Stimulated activated CD4-positive, alpha-beta T cell treated with anti-CD3 and anti-CD28 coated beads, Interleukin-12 subunit alpha, Interleukin-12 subunit beta, amount 100 ng/mL, for 24 hours (primary cell): ENCODE measurements at regions not wholly inside any gene's neighbourhood (a gene's known extent, or its start where the extent isn't known, plus 50 kb on each side); places are given as distances from the start of the nearest gene placed in this dataset.

Experiments used
- DNase-seq, 2 experiments: peaks; one replicate each; pipeline ENCODE4 v3.0.0-alpha.2; 2020; ENCODE audit warnings: low read depth in 2 of 2

DNA sequence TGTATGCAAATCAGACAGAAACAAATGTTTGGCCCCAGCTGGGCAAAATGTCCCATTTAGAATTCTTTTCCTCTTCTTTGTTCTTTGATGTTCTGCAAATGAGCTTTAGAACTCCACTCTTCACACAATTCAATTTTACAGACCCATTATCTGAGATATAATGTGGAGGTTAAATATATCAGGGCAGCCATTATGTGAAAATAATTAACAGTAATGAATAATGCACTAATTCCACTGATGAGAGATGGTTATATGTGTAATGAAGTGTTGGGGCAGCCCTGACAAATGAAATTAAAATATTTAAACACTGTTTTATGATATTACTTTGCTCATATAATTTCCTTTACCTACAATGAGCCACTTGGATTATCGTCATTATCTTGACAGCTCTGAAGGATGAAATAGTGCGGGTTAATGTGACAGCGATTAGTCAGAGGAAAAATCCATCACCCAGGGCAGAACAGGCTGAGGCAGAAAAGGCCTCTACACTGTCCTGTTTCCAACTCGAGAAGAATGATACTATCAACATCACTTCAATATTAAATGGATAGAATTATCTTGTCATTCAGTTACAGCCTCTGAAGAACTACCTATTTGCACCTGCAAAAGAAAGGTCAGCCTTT, 321.1 kb downstream of the RBM26 start:
- DNase-seq, result no peak

DNA sequence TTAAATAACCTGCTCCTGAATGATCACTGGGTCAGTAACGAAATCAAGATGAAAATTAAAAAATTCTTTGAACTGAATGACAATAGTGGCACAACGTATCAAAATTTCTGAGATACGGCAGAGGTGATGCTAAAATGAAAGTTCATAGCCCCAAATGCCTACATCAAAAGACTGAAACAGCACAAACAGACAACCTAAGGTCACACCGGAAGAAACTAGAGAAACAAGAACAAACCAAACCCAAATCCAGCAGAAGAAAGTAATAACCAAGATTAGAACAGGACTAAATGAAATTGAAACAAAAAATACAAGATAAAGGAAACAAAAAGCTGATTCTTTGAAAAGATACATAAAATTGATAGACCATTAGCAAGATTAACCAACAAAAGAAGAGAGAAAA, 324.1 kb downstream of the RBM26 start:
- no peak for DNase-seq

- no peak for DNase-seq
Observed at GRCh38 chr13:79079351-79079839, 326.7 kb downstream of the RBM26 start.

- no peak for DNase-seq
Observed at GRCh38 chr13:79075703-79076102, 330.4 kb downstream of the RBM26 start.

DNA sequence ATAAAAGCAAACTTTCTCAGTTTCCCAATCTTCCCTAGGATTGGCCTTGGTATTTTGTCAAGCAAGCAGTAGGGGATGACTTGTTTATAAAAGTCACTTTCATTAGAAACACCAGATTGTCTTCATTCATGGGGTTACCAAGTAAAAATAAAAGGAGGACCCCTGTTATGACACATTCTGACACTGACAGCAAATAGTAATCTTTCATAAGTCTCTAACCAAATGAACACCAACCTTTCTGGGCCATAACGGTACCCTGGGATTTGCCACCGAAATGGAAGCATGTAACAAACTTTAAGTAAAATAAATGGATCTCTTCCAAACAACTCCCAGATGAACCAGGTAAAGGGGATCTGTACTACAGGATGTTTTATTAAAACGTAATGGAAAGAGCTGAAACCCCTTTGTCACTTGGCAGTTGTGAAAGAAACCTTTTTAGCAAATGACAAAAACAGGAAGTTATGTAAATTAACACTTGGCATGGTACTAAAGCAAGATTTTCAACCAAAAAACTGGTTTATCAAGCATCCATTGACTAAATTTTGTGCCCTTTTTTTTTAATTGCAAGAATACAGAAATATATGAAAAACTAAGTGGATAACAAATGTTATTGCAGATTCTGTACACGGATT, 335.6 kb downstream of the RBM26 start:
- no peak for DNase-seq

DNA sequence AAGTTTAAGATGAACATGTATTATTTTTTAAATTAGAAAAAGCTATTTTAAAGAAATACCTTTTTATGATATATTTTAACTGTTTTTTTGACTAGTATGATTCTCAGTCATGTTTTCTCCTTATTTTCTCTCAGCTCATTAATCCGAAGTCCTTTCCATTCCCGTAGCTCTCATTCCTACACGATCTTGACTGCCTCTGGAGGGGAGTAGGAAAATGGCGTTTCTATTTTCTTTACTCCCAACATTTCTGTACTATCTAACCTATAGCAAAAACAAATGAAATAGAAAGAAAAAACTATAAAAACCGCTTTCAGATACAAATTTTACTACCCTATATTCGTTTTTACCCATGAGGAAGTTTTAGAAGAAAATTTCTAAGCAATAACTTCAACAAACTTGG, 343.8 kb downstream of the RBM26 start:
- no peak for DNase-seq

GRCh38 chr13:79060216-79060615, 345.8 kb downstream of the RBM26 start:
- no peak for DNase-seq

GRCh38 chr13:79056706-79057105, 349.3 kb downstream of the RBM26 start:
- DNase-seq, result no peak

GRCh38 chr13:79051472-79051871, 354.6 kb downstream of the RBM26 start:
- DNase-seq, result no peak

- DNase-seq, result no peak
Observed at GRCh38 chr13:79044415-79044814, 361.6 kb downstream of the RBM26 start.

- no peak for DNase-seq
Observed at GRCh38 chr13:79043208-79043607, 362.8 kb downstream of the RBM26 start.

DNA sequence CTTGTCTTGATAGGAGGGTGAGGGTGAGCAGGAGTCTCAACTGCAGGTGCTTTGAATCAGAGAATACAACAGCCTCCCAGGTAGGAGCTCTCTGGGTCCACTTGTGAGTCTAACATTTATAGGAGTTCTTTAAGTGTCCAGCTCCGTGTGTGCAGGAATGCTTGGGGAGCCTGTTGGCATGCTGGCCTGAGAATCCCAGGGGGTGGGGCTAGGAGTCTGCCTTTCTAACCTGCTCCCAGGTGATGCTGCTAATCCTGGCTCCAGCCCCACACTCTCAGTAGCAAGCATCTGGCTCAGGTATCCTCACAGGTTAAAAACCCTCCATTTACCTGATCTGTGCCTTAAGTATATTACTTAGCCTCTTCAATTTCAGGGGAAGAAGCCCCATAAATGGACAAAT, 368.9 kb downstream of the RBM26 start:
- no peak for DNase-seq

DNA sequence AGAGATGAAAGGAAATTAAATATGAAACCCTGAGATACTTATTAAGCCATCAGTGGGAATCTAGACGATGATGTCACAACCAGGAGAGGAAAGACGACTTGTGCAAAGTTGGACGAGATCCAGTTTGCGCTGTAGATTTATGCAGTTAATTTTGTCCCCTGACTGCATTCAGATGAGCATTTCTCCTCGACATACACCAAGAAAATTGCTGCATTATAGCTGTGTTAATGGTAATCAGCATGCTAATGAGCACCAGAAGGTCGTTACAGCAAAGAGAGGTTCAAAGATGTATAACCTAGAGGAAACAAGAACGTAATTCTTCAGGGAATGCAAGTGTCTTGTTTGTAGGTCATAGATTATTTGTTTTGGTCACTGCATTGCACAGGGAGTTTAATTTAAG, 371.7 kb downstream of the RBM26 start:
- no peak for DNase-seq

DNA sequence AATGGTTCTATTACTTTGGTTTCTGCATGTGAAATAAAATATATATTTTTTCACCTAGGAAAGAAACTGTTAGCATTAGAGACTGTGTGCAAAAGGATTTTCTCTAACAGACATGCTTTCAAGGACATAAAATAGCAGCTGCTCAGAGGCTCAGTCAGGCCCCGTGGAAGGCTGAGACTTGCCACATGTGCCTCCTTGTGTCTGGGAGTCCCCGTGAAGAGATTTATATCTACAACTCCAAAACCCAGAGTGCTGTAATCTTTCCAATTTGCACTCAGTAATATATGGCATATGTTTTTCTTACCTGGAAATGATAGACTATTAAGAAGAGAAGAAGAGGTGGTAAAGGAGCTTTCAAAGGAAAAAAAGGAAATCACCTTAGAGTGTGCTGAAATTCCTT, 371.6 kb upstream of the OBI1 start:
- no peak for DNase-seq

GRCh38 chr13:79018166-79018565, 359.2 kb upstream of the OBI1 start:
- DNase-seq, result no peak

- DNase-seq, result no peak
Observed at GRCh38 chr13:79011179-79011578, 352.2 kb upstream of the OBI1 start.

DNA sequence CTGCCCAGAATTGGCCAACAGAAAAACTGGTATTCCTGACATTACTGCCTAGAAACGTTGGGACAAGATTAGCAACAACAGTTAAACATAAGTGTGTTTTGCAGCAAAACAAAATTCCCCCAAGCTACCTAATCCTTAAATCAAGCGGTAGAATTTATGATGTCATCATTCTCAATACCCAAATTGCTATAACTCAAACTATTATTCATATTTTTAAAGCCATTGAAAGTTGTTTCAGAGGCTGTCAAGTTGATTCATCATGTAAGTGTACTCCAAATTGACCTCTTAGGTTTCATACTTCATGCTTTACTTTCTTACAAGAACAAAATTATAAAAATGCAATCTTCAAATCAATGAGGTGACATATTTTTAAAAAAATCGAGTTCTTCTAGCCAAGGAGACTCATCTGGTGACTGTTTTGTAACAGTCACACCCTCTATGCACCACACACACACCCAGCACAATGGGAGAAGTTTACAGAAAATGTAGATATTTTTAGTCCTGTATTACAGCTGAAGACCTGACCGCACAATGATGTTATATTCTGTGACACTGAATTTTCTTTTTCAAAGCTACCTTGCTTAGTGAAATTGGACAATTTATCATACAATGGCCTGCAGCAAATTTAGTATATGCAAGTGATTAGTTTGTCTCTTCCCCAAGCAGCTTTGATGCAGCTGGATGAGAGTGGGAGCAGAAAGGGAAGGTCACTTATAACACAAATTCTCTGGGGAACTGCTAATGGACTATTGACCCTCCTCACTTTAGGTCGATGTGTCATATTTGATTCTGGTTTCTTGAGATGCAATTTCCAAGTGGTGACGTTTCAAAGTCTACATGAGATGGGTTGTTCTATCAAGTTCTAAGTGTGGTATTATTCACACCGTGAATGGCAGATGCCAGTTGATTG, 345.3 kb upstream of the OBI1 start:
- DNase-seq, result no peak

DNA sequence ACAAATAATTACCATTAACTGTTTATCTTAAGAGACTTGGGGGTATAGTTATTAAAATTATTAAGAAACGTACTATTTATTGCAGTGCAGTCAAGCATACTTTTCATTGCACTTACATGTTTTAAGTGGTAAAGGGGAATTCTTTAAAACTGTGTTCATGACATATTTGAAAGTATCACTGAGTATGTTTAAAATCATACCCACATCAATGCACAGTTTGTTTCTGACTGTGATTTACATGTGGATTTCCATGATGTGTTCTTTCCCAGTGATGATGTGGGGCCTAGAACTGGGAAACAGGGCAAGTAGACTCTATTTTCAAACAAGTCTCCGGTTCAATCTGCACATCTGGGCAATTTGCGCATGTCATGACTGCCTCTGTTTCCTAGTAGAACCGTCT, 340.5 kb upstream of the OBI1 start:
- no peak for DNase-seq

GRCh38 chr13:78998630-78999315, 339.8 kb upstream of the OBI1 start:
- DNase-seq, result no peak

GRCh38 chr13:78997902-78998629, 339.1 kb upstream of the OBI1 start:
- DNase-seq, result no peak

GRCh38 chr13:78993792-78994191, 334.8 kb upstream of the OBI1 start:
- no peak for DNase-seq
